ENCODE measurements at regions not wholly inside any gene's neighbourhood (a gene's known extent, or its start where the extent isn't known, plus 50 kb on each side); places are given as distances from the start of the nearest gene placed in this dataset.
A peak's percentile ranks its signal among the peaks of the same experiment; 100 is the strongest.

DNA sequence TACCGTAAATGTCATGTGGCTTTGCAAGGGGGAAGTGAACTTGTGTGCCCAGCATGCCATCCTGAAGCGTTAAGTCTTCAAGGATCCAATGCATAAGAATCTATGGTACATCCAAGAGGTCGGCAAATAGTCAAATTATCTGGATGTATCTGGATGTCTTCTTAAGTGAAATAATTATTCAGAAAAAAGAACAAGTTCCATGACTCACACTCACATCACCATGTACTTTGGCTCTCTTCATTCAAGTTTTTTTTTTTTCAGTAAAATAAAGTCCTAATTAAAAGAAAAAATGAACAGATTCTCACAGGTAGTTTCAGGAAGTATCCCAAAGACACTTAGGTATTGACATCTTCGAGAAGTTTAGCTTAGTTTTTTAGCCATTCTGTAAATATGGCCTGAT lies 62.7 kb upstream of the MEGF10 start:
- H3K4me3 ChIP-seq (replicated peaks in 1 of 2; ENCODE audit: low read depth in 2 of 2, low read length in 2 of 2), result no peak overlapping the region
- DNase-seq (ENCODE audit: low read depth in 2 of 2), result peak in 1 of 2 donors; percentile 47
- TF ChIP-seq, protein P1, sequence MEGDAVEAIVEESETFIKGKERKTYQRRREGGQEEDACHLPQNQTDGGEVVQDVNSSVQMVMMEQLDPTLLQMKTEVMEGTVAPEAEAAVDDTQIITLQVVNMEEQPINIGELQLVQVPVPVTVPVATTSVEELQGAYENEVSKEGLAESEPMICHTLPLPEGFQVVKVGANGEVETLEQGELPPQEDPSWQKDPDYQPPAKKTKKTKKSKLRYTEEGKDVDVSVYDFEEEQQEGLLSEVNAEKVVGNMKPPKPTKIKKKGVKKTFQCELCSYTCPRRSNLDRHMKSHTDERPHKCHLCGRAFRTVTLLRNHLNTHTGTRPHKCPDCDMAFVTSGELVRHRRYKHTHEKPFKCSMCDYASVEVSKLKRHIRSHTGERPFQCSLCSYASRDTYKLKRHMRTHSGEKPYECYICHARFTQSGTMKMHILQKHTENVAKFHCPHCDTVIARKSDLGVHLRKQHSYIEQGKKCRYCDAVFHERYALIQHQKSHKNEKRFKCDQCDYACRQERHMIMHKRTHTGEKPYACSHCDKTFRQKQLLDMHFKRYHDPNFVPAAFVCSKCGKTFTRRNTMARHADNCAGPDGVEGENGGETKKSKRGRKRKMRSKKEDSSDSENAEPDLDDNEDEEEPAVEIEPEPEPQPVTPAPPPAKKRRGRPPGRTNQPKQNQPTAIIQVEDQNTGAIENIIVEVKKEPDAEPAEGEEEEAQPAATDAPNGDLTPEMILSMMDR (IDR thresholded peaks at IDR 0.05; ENCODE audit: low read depth, low read length), result no peak

DNA sequence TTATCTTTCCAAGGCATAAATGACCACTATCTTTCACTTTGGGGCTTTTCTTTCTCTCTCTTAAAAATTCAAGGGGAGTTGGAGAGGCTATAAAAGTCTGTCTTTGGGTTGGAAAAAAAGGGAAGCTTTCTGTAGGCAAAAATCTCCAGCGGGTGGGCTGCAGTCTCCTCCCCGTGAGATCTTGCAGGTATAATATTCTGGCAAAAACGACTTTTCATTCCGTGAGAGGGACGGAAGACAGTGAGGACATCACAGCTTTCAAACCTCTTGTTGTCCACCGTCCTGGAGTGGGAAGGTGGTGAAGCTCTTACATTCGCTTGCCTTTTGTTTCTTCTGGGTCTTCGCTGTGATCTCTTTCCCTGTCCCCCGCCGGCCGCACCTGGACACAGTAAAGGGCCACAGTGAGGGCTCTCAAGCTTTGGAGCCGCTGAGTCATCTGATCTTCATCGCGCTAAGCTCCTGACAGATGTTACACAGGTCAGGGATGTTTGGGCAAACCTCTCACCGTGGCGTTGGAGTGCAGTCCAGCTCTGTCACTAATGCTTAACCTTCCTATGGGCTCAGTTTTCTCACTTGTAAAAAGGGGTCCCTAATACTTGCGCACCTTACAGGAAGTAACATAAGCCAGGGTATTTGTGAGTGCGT lies 61.9 kb upstream of the MEGF10 start:
- H3K4me3 ChIP-seq (replicated peaks in 1 of 2; ENCODE audit: low read depth in 2 of 2, low read length in 2 of 2), result peak overlapping the region in 1 of 2 donors; percentile 48
- no peak for DNase-seq (ENCODE audit: low read depth in 2 of 2)
- TF ChIP-seq, protein P1 (IDR thresholded peaks at IDR 0.05; ENCODE audit: low read depth, low read length), result no peak

DNA sequence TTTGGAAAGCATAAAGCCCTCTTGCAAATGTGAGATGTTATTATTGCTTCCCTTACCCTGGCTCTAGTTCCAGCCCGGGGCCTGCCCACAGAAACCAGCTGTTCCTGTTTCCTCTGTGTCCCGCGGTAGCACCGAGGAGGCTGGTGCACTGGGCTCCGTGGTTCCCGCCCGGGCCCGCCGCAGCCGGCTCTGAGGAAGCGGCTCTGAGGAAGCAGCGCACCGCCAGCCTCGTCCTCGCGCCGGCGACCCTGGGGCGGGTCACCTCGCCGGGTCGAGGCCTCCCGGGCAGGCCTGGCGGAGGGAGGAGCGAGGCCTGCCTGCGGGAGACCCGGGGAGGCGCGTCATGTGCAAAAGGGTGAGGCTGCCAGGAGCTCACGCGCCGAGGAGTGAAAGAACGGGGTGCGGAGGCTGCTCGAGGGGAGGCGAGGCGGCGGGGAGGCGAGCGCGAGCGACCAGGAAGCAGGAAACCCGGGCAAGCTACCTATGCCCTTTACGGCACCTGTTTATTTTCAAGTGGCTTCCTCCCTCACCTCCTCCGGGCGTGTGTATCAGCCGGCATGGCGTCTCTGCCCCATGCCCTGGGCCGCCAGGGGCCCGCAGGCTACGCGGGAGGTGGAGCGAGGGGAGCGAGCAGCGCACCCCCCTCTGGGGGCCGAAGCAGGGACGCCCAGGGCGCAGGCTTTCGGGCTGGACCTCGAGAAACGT lies 61.3 kb upstream of the MEGF10 start:
- H3K4me3 ChIP-seq (replicated peaks in 1 of 2; ENCODE audit: low read depth in 2 of 2, low read length in 2 of 2), result peak overlapping the region; percentile 48 to 59
- DNase-seq (ENCODE audit: low read depth in 2 of 2), result peak; percentile 26 to 46
- TF ChIP-seq, protein P1 (IDR thresholded peaks at IDR 0.05; ENCODE audit: low read depth, low read length), result peak; percentile 0

DNA sequence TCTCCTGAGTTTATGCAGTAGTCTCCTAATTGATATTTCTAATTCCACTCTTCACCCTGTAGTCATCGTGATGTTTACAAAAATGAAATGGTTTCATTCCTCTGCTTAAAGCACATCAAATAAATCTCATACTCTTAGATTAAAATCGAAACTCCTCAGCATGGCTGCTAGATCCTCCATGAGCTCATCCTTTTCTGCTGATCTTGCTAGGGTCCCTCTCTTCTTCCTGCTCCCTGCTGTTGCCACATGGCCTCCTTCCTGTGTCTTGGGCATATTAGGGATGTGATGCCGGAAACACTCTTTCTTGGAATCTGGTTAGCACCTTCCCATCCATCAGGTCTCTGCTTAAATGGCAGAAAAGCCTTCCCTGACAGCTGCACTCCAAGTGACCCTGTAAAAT lies 59.5 kb upstream of the MEGF10 start:
- DNase-seq (ENCODE audit: low read depth in 2 of 2), result no peak
- TF ChIP-seq, protein P1 (IDR thresholded peaks at IDR 0.05; ENCODE audit: low read depth, low read length), result no peak
- H3K4me3 ChIP-seq (replicated peaks in 1 of 2; ENCODE audit: low read depth in 2 of 2, low read length in 2 of 2), result no peak overlapping the region

DNA sequence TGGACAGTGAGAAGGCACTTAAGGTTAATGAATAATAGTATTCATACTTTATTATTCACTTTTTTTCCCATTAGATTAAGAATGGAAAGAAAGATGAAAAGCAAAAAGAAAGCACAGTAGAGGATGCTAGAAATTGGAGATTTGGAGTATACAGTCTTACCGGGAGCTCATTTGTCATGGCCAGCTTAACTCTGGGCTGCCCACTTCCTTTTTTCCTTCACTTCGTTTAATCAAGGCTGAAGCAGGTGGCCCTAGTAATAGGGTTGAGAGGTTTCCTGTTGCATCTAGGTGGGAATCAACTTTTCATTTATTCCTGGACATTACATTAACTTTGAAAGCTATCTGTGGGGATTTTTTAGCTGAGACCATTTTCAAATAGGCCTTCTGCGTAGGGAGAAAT lies 57.0 kb upstream of the MEGF10 start:
- no peak overlapping the region for H3K4me3 ChIP-seq (replicated peaks in 1 of 2; ENCODE audit: low read depth in 2 of 2, low read length in 2 of 2)
- TF ChIP-seq, protein P1 (IDR thresholded peaks at IDR 0.05; ENCODE audit: low read depth, low read length), result no peak
- DNase-seq (ENCODE audit: low read depth in 2 of 2), result no peak

DNA sequence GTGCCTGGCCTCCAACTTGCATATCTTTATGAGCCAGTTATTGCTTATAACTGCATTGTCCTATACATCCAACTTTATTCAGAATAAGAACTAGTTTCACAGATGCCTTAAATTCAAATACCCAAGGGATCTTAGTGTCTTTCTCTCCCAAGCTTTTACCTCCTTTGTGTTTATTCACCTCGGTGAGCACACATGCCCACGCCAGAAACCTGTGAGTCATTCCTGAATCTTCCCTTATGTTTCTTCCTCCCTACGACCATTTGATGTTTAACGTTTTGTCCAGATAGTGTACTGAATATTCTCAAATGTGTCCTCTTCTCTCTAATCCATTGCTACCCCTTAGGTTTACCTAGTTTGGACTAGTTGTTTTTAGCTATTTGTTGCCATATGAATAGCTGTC lies 55.5 kb upstream of the MEGF10 start:
- TF ChIP-seq, protein P1 (IDR thresholded peaks at IDR 0.05; ENCODE audit: low read depth, low read length), result no peak
- peak in 1 of 2 donors; percentile 31 for DNase-seq (ENCODE audit: low read depth in 2 of 2)
- no peak overlapping the region for H3K4me3 ChIP-seq (replicated peaks in 1 of 2; ENCODE audit: low read depth in 2 of 2, low read length in 2 of 2)
